CD4-positive, alpha-beta memory T cell (primary cell): ENCODE measurements at regions not wholly inside any gene's neighbourhood (a gene's known extent, or its start where the extent isn't known, plus 50 kb on each side); places are given as distances from the start of the nearest gene placed in this dataset.
"Not testable (repeated sequence)": the region's sequence is repeated elsewhere in the genome, so short reads cannot be mapped to it uniquely, and the experiment has no call there.

Experiments
- CTCF ChIA-PET: fragments of 350-600 bp; sonication (Branson Sonifier 250); formaldehyde crosslinking; loops from one replicate; lab custom pipeline; 2021; ENCODE audit warnings: inconsistent platforms; ENCODE audit not compliant: partially characterized antibody; lab: Charles Lee
- POLR2A ChIA-PET: fragments of 350-600 bp; sonication (Branson Sonifier 250); formaldehyde crosslinking; loops from one replicate; lab custom pipeline; 2021; ENCODE audit not compliant: partially characterized antibody; lab: Charles Lee
- DNase-seq, 5 donors: peaks; one replicate each; pipeline versions ENCODE4 v3.0.0 to v3.0.0-alpha.2; 2020 to 2022; ENCODE audit warnings: mixed read lengths in 1 of 5
- H3K27ac ChIP-seq: one replicate; pipeline ENCODE4 v1.7.0; 2013; ENCODE audit warnings: low read depth, low read length
- H3K27me3 ChIP-seq: 2 replicates; pipeline ENCODE4 v1.7.0; 2013; ENCODE audit warnings: mild to moderate bottlenecking, low read length, moderate library complexity; ENCODE audit not compliant: insufficient read depth
- H3K36me3 ChIP-seq: 2 replicates; pipeline ENCODE4 v1.7.0; 2013; ENCODE audit warnings: mild to moderate bottlenecking, low read length, moderate library complexity; ENCODE audit not compliant: insufficient read depth
- H3K4me1 ChIP-seq: 2 replicates; pipeline ENCODE4 v1.7.0; 2013; ENCODE audit warnings: mild to moderate bottlenecking, low read length, moderate library complexity; ENCODE audit not compliant: insufficient read depth
- H3K4me3 ChIP-seq, 2 donors: one replicate each; pipeline ENCODE4 v1.7.0; 2013; ENCODE audit warnings: low read length in 2 of 2, mild to moderate bottlenecking in 1 of 2
- H3K9me3 ChIP-seq, 2 donors: one replicate each; pipeline ENCODE4 v1.7.0; 2013; ENCODE audit warnings: low read length in 2 of 2, control low read depth in 1 of 2; ENCODE audit not compliant: control insufficient read depth in 1 of 2
- H3K27ac Mint-ChIP-seq, 7 donors: one replicate each; pipeline ENCODE4 v1.8.0; 2020 to 2021; ENCODE audit warnings: mixed read lengths in 7 of 7, mild to moderate bottlenecking in 6 of 7, inconsistent platforms in 3 of 7, moderate library complexity in 3 of 7
- H3K27me3 Mint-ChIP-seq, 2 donors: one replicate each; pipeline ENCODE4 v1.8.0; 2020 to 2021; ENCODE audit warnings: mixed read lengths in 2 of 2
- H3K36me3 Mint-ChIP-seq, 2 donors: one replicate each; pipeline ENCODE4 v1.8.0; 2020 to 2021; ENCODE audit warnings: mixed read lengths in 2 of 2, inconsistent platforms in 1 of 2, mild to moderate bottlenecking in 1 of 2
- H3K4me1 Mint-ChIP-seq, 4 donors: one replicate each; pipeline ENCODE4 v1.8.0; 2020 to 2021; ENCODE audit warnings: mixed read lengths in 4 of 4, mild to moderate bottlenecking in 1 of 4
- H3K4me3 Mint-ChIP-seq, 8 donors: one replicate each; pipeline ENCODE4 v1.8.0; 2020 to 2021; ENCODE audit warnings: mixed read lengths in 8 of 8, mild to moderate bottlenecking in 7 of 8, moderate library complexity in 6 of 8, inconsistent platforms in 3 of 8
- H3K9me3 Mint-ChIP-seq, 8 donors: one replicate each; pipeline ENCODE4 v1.8.0; 2020 to 2021; ENCODE audit warnings: mixed read lengths in 8 of 8, mild to moderate bottlenecking in 5 of 8, inconsistent platforms in 3 of 8, moderate library complexity in 1 of 8
- intact Hi-C: fragments of 100-400 bp; cut with micrococcal nuclease; formaldehyde crosslinking; loops from one replicate; pipeline ENCODE4 v1.15.1; 2023

DNA sequence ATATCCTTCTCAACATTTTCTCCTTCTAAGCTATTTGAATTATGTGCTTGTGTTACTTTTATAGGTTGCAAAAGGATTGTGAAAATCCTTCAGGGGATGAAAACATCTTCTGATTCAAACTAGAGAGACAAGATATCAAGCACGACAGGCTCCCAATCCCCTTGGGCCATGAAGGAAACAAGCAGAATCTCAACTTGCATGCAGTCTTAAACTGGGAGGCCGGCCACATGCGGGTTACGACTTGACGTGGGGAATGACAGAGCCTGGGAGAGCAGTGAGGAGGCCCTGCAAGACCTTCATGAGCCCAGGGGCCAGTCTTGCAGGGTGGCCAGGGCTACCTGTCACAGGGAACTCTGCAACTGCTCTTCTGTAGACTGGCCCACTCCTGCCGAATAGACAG lies 94.4 kb downstream of the SCN11A start:
- CTCF ChIA-PET = no interaction called here
- H3K4me1 ChIP-seq = no peaks in the 10 kb centered on the region
- no peak overlapping the region for H3K27ac Mint-ChIP-seq

DNA sequence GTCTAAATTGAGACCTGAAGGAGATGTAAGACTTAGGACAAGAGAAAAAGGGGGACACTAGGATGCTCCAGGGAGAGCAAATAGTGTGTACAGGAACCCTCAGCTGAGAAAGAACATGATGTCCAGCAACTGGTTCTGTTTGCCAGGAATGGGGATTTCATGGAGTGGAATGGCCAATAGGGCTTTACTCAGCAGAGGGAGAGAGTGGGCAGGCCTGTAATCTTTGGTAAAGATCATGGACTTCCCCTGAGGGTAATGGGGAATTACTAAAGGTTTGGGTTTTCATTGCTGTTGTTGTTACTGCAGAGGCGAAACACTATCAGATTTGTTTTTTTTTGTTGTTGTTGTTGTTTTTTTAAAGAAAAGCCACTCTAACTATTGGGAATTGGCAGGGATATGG lies 99.0 kb downstream of the SCN11A start:
- CTCF ChIA-PET = interaction anchor here (1.8 to 2.1 kb wide), 2 partner anchors 8 to 20 kb away, joined by 5 to 7 read pairs; no protein-coding TSS in a partner anchor
- Mint-ChIP-seq H3K4me1 (no peaks in the 10 kb centered on the region), H3K27me3 (peaks cover 0 to 8% of the 10 kb centered on the region in 2 donors)

More for the DNA sequence above, 94.4 kb downstream of the SCN11A start:
- H3K27me3 Mint-ChIP-seq = peaks cover 0 to 7% of the 10 kb centered on the region in 2 donors
- no peaks in the 10 kb centered on the region for H3K36me3 Mint-ChIP-seq
- Histone ChIP-seq H3K36me3 (no peaks in the 10 kb centered on the region), H3K9me3 (no peaks in the 10 kb centered on the region), H3K27ac (no peak overlapping the region), H3K4me3 (no peak overlapping the region), H3K27me3 (no peaks in the 10 kb centered on the region)
- peaks cover 2 to 5% (median 5%) of the 10 kb centered on the region in 4 donors for H3K4me1 Mint-ChIP-seq
- H3K9me3 Mint-ChIP-seq = no peaks in the 10 kb centered on the region
- H3K4me3 Mint-ChIP-seq = no peak overlapping the region
- POLR2A ChIA-PET = no interaction called here
- intact Hi-C loops = no loop called here
- DNase-seq = no peak

DNA sequence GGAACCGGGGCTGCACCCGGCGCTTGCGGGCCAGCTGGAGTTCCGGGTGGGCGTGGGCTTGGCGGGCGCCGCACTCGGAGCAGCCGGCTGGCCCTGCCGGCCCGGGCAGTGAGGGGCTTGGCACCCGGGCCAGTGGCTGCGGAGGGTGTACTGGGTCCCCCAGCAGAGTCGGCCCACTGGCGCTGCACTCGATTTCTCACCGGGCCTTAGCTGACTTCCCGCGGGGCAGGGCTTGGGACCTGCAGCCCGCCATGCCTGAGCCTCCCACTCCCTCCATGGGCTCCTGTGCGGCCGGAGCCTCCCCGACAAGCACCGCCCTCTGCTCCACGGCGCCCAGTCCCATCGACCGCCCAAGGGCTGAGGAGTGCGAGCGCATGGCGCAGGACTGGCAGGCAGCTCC lies 100.6 kb downstream of the SCN11A start:
- H3K36me3 ChIP-seq, H3K4me1 Mint-ChIP-seq, H3K4me1 ChIP-seq, POLR2A ChIA-PET, H3K27ac Mint-ChIP-seq, H3K4me3 Mint-ChIP-seq, H3K4me3 ChIP-seq, intact Hi-C loops, H3K36me3 Mint-ChIP-seq, H3K9me3 ChIP-seq, H3K27me3 Mint-ChIP-seq, H3K9me3 Mint-ChIP-seq, H3K27ac ChIP-seq, DNase-seq, H3K27me3 ChIP-seq: not testable (repeated sequence)
- CTCF ChIA-PET = interaction anchor here (2.1 kb wide), 1 partner anchor 10 kb away, joined by 7 read pairs; no protein-coding TSS in a partner anchor

More for the DNA sequence above, 99.0 kb downstream of the SCN11A start:
- DNase-seq = no peak
- intact Hi-C loops = no loop called here
- H3K27ac Mint-ChIP-seq = no peak overlapping the region
- Histone ChIP-seq H3K4me3 (no peak overlapping the region), H3K9me3 (no peaks in the 10 kb centered on the region), H3K36me3 (no peaks in the 10 kb centered on the region), H3K27ac (no peak overlapping the region), H3K4me1 (no peaks in the 10 kb centered on the region), H3K27me3 (no peaks in the 10 kb centered on the region)
- peaks cover 0 to 2% (median 0%) of the 10 kb centered on the region in 8 donors for H3K9me3 Mint-ChIP-seq
- POLR2A ChIA-PET = no interaction called here
- no peaks in the 10 kb centered on the region for H3K36me3 Mint-ChIP-seq
- H3K4me3 Mint-ChIP-seq = no peak overlapping the region

DNA sequence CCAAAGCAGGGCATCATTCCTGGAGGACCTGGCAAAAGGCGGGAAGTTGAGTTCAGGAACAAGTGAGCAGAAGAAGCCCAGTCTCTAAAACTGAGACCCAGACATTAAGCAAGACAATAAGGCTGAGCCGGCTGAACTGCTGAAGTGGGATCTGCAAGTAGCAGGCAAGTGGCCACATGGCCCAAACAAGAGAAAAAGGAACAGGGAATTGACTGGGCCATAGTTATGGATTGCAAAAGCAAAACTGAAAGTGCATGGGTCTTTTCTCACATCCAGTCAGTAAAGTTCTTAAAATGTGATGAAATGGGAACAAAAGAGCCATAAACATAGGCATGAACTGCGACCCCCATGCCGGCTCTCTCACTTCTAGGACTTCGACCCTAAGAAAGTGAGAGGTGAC lies 101.2 kb downstream of the SCN11A start:
- no peaks in the 10 kb centered on the region for H3K4me1 ChIP-seq
- no peaks in the 10 kb centered on the region for H3K36me3 Mint-ChIP-seq
- no peaks in the 10 kb centered on the region for H3K4me1 Mint-ChIP-seq
- H3K36me3 ChIP-seq = no peaks in the 10 kb centered on the region
- ChIA-PET POLR2A (no interaction called here), CTCF (interaction anchor here (2.1 kb wide), 1 partner anchor 11 kb away, joined by 7 read pairs; no protein-coding TSS in a partner anchor)
- no peak overlapping the region for H3K4me3 Mint-ChIP-seq
- no peaks in the 10 kb centered on the region for H3K27me3 ChIP-seq
- H3K4me3 ChIP-seq = no peak overlapping the region
- peaks cover 0 to 11% of the 10 kb centered on the region in 2 donors for H3K27me3 Mint-ChIP-seq
- peaks cover 0 to 2% (median 0%) of the 10 kb centered on the region in 8 donors for H3K9me3 Mint-ChIP-seq
- DNase-seq = no peak
- no peaks in the 10 kb centered on the region for H3K9me3 ChIP-seq
- intact Hi-C loops = no loop called here
- H3K27ac Mint-ChIP-seq = no peak overlapping the region
- H3K27ac ChIP-seq = no peak overlapping the region

DNA sequence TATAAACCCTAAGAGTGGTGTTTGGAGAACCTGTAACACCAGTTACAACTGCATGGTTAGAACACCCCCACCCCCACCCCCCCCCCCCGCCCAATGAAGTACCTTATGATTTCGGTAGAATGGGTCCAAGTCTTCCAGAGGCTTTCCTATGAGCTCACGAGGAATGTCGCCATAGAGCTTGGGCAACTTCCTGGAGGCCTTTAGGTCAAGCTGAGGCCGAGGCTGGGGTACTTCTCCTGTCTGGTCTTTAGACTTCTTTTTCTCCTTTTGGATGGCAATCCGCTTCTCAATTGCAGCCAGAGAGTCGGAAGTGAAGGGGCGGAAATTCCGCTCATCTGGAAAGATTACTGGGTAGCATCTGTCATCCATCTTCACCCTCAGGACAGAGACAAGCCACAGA lies 101.8 kb downstream of the SCN11A start:
- H3K4me1 ChIP-seq = no peaks in the 10 kb centered on the region
- CTCF ChIA-PET = no interaction called here
- Mint-ChIP-seq H3K36me3 (no peaks in the 10 kb centered on the region), H3K27ac (no peak overlapping the region), H3K9me3 (peaks cover 0 to 2% (median 0%) of the 10 kb centered on the region in 8 donors), H3K4me1 (no peaks in the 10 kb centered on the region), H3K4me3 (no peak overlapping the region), H3K27me3 (peaks cover 0 to 11% of the 10 kb centered on the region in 2 donors)
- no peaks in the 10 kb centered on the region for H3K9me3 ChIP-seq
- intact Hi-C loops = no loop called here
- H3K4me3 ChIP-seq = no peak overlapping the region
- no peak for DNase-seq
- H3K27ac ChIP-seq = no peak overlapping the region
- H3K27me3 ChIP-seq = no peaks in the 10 kb centered on the region
- no peaks in the 10 kb centered on the region for H3K36me3 ChIP-seq
- POLR2A ChIA-PET = no interaction called here

DNA sequence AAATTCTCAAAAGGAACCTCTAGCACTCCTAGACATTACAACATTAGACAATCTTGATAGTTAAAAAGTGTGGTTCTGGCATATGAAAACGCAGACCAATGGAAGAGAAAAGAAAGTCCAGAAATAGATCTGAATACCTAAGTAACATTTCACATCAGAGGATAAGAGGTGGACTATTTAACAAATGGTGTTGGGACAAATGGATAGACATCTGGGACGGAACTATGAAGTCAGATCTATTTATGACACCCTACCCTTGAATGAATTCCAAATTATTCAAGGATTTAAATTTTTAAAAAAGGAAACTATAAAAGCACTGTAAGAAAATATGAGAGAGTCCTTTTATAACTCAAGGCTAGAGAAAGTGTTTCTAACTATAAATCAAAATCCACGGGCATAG lies 111.3 kb downstream of the SCN11A start:
- Histone ChIP-seq H3K9me3 (no peaks in the 10 kb centered on the region), H3K36me3 (no peaks in the 10 kb centered on the region), H3K27ac (no peak overlapping the region), H3K27me3 (no peaks in the 10 kb centered on the region), H3K4me1 (no peaks in the 10 kb centered on the region), H3K4me3 (no peak overlapping the region)
- Mint-ChIP-seq H3K4me1 (no peaks in the 10 kb centered on the region), H3K27me3 (no peaks in the 10 kb centered on the region), H3K36me3 (no peaks in the 10 kb centered on the region), H3K9me3 (peaks cover 0 to 6% (median 1%) of the 10 kb centered on the region in 8 donors), H3K4me3 (no peak overlapping the region), H3K27ac (no peak overlapping the region)
- DNase-seq = no peak
- POLR2A ChIA-PET = no interaction called here
- CTCF ChIA-PET = no interaction called here
- intact Hi-C loops = no loop called here

DNA sequence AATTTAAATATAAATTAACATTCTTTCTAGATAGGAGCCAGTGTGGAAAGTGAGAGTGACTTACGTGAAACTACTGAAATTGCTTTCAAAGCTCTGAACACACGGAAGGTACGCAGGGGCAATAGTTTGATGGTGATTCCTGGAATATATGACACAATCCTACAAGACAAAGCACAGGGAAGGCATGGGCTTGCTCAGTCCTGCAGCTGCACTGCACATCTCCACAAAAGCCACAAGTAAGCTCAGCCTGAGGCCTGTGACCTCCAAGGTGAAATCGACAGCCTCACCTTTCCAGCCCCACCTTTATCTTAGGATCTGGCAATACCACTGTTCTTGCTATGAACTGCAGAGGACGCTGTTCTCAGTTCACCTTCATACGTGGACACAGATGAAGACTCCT lies 109.3 kb upstream of the SCN10A start:
- Mint-ChIP-seq H3K36me3 (no peaks in the 10 kb centered on the region), H3K9me3 (no peaks in the 10 kb centered on the region), H3K4me3 (no peak overlapping the region), H3K4me1 (no peaks in the 10 kb centered on the region), H3K27ac (no peak overlapping the region), H3K27me3 (peaks cover 5 to 9% of the 10 kb centered on the region in 2 donors)
- Histone ChIP-seq H3K27me3 (no peaks in the 10 kb centered on the region), H3K36me3 (no peaks in the 10 kb centered on the region), H3K9me3 (no peaks in the 10 kb centered on the region), H3K4me1 (no peaks in the 10 kb centered on the region), H3K4me3 (no peak overlapping the region), H3K27ac (no peak overlapping the region)
- ChIA-PET CTCF (interaction anchor here (2.6 kb wide), 1 partner anchor 35 kb away, joined by 7 read pairs; no protein-coding TSS in a partner anchor), POLR2A (no interaction called here)
- intact Hi-C loops = no loop called here
- no peak for DNase-seq

DNA sequence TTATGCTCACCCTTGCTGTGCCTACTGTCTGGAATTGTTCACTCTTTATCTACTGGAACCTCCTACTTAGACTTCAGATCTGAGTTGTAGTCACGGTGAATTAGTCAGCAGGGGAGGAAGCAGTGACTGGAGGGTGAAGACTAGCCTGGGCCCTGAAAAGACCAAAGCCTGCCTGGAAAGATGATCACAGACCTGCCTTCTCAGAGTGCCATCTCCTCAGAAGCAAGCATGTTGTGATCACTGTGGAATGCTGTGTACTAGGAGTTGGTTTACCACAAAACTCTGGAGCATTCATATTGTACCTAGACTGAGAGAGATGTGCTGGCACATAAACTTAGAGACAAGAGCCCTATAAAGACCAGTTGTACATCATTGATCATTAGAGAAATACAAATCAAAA lies 100.7 kb upstream of the SCN10A start:
- Mint-ChIP-seq H3K36me3 (no peaks in the 10 kb centered on the region), H3K4me1 (no peaks in the 10 kb centered on the region), H3K4me3 (no peak overlapping the region), H3K9me3 (peaks cover 0 to 3% (median 0%) of the 10 kb centered on the region in 8 donors), H3K27me3 (peaks cover 2 to 3% of the 10 kb centered on the region in 2 donors), H3K27ac (no peak overlapping the region)
- ChIA-PET POLR2A (no interaction called here), CTCF (no interaction called here)
- intact Hi-C loops = no loop called here
- no peaks in the 10 kb centered on the region for H3K9me3 ChIP-seq
- H3K27ac ChIP-seq = no peak overlapping the region
- H3K4me3 ChIP-seq = no peak overlapping the region
- H3K4me1 ChIP-seq = no peaks in the 10 kb centered on the region
- H3K27me3 ChIP-seq = no peaks in the 10 kb centered on the region
- DNase-seq = no peak
- H3K36me3 ChIP-seq = no peaks in the 10 kb centered on the region
